GM12874 (cell line): ENCODE measurements at regions not wholly inside any gene's neighbourhood (a gene's known extent, or its start where the extent isn't known, plus 50 kb on each side); places are given as distances from the start of the nearest gene placed in this dataset.

ENCODE experiments used
- CTCF ChIP-seq: IDR thresholded peaks from 2 replicates; pipeline ENCODE4 v1.5.1; 2011; ENCODE audit warnings: low read depth, mild to moderate bottlenecking, control low read depth, low read length, moderate library complexity; ENCODE audit not compliant: insufficient read depth

GRCh38 chr16:85441890-85442670, 171.0 kb upstream of the GSE1 start:
- TF ChIP-seq CTCF: no peak

GRCh38 chr16:85443116-85443515, 170.0 kb upstream of the GSE1 start:
- no peak for TF ChIP-seq CTCF

GRCh38 chr16:85443531-85443930, 169.6 kb upstream of the GSE1 start:
- TF ChIP-seq CTCF: no peak

- TF ChIP-seq CTCF: no peak
These were observed 167.9 kb upstream of the GSE1 start for GRCh38 chr16:85445064-85445778.

GRCh38 chr16:85445779-85446222, 167.3 kb upstream of the GSE1 start:
- TF ChIP-seq CTCF: no peak

GRCh38 chr16:85446951-85447692, 166.0 kb upstream of the GSE1 start:
- TF ChIP-seq CTCF: no peak

GRCh38 chr16:85447693-85448313, 165.3 kb upstream of the GSE1 start:
- TF ChIP-seq CTCF: no peak
